Right lobe of liver (tissue), 4 donors: ENCODE measurements at regions not wholly inside any gene's neighbourhood (a gene's known extent, or its start where the extent isn't known, plus 50 kb on each side); places are given as distances from the start of the nearest gene placed in this dataset.

Experiments used
- CTCF ChIP-seq, 4 donors: fragments of 200-600 bp in 3 of 4; fragments of 450-650 bp in 1 of 4; IDR thresholded peaks; one replicate each; pipeline versions ENCODE4 v1.5.1 to v1.8.0; 2016 to 2022; ENCODE audit warnings: antibody characterized with exemption in 4 of 4, mild to moderate bottlenecking in 2 of 4
- POLR2A ChIP-seq: fragments of 450-650 bp; IDR thresholded peaks from one replicate; pipeline ENCODE4 v1.6.1; 2017; ENCODE audit warnings: antibody characterized with exemption, mild to moderate bottlenecking
- donor health status: DM: no; HTN: no; CAD: no.
- donor health status: DM: no; HTN: no; CAD: no.
- donor health status: DM: no; HTN: yes; CAD: no.

- no peak for TF ChIP-seq CTCF (IDR thresholded peaks at IDR 0.05)
- TF ChIP-seq POLR2A: no peak
Observed at GRCh38 chr20:22922987-22923386, 112.1 kb upstream of the SSTR4 start.
